ENCODE measurements at regions not wholly inside any gene's neighbourhood (a gene's known extent, or its start where the extent isn't known, plus 50 kb on each side); places are given as distances from the start of the nearest gene placed in this dataset.

GRCh38 chr5:158164296-158165047 lies 305.5 kb upstream of the CLINT1 start:
- TF ChIP-seq ZBTB33 (IDR thresholded peaks at IDR 0.05) (no peak), TAF1 (IDR thresholded peaks at IDR 0.05; ENCODE audit: borderline replicate concordance, low read depth, low read length) (no peak), SREBF2 (IDR thresholded peaks at IDR 0.05; ENCODE audit: low read length) (no peak), POLR2A (IDR thresholded peaks at IDR 0.05; ENCODE audit: low read depth, low read length) (no peak), YY1 (IDR thresholded peaks at IDR 0.05; ENCODE audit: low read depth, low read length) (no peak), CTCF (IDR thresholded peaks at IDR 0.05 in 2 of 3, conservative IDR thresholded peaks at IDR 0.05 in 1 of 3; ENCODE audit: control insufficient read depth in 2 of 3, extremely low read depth in 1 of 3, insufficient read depth in 1 of 3, low read depth in 3 of 3, low read length in 3 of 3) (no peak), HDAC2 (IDR thresholded peaks at IDR 0.05) (no peak), FOS (IDR thresholded peaks at IDR 0.05; ENCODE audit: borderline replicate concordance, extremely low read depth, insufficient read length) (no peak)
